ENCODE measurements at regions not wholly inside any gene's neighbourhood (a gene's known extent, or its start where the extent isn't known, plus 50 kb on each side); places are given as distances from the start of the nearest gene placed in this dataset.

- DNase-seq (ENCODE audit: low read depth): no peak
Observed at GRCh38 chr1:230000493-230001184, 66.4 kb upstream of the GALNT2 start.

- DNase-seq (ENCODE audit: low read depth): no peak
Observed at GRCh38 chr1:230002164-230002803, 64.8 kb upstream of the GALNT2 start.

DNA sequence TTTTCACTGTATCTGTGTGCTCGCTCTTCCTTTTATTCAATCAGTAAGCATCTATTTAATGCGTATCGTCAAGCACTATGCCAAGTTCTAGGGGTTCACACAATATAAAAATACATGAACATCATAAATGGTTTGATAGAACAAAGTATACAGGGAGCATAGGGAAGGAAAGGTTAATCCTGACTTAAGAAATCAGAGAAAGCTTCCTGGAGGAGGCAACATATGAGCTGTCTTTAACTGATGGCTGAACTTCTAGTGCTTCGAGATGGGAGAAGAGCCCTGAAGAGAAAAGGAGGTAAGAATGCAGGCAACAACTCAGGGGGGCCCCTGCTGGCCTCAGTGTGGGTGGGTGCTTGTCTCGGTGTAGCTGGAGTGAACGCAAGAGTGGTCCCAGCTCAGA, 63.6 kb upstream of the GALNT2 start:
- no peak for DNase-seq (ENCODE audit: low read depth)

DNA sequence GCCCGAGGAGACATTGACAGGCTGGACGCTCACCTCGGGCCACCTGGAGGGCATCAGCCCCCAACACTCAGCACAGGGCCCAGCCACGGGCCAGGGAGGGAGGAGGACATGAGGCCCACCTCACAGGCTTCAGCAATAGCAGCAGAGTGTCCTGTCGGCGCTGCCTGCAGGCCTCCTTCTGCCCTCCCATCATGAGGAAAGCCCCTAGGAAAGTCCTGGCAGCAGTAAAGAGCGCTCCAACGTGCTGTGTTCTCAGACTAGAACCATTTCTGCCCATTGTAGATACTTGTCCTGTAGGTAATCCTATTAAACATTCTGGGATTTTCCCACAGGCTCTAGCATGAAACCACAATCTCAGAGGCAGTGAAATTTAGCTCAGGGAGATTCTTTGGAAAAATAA, 62.0 kb upstream of the GALNT2 start:
- no peak for DNase-seq (ENCODE audit: low read depth)

DNA sequence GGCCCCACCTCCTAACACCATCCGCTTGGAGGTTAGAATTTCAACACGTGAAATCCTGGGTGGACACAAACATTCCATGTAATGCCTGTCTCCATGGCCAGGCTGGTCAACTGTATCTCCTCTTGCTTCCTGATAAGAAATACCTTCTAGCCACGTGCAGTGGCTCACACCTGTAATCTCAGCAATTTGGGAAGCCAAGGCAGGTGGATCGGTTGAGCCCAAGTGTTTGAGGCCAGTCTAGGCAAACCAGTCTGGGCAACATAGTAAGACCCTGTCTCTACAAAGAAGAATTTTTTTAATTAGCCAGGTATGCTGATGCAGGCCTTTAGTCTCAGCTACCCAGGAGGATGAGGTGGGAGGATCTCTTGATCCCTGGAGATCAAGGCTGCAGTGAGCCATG, 58.3 kb upstream of the GALNT2 start:
- no peak for DNase-seq (ENCODE audit: low read depth)

- DNase-seq (ENCODE audit: low read depth): no peak
Observed at GRCh38 chr1:230009611-230010313, 57.3 kb upstream of the GALNT2 start.

GRCh38 chr1:230010603-230011332, 56.3 kb upstream of the GALNT2 start:
- DNase-seq (ENCODE audit: low read depth): no peak

DNA sequence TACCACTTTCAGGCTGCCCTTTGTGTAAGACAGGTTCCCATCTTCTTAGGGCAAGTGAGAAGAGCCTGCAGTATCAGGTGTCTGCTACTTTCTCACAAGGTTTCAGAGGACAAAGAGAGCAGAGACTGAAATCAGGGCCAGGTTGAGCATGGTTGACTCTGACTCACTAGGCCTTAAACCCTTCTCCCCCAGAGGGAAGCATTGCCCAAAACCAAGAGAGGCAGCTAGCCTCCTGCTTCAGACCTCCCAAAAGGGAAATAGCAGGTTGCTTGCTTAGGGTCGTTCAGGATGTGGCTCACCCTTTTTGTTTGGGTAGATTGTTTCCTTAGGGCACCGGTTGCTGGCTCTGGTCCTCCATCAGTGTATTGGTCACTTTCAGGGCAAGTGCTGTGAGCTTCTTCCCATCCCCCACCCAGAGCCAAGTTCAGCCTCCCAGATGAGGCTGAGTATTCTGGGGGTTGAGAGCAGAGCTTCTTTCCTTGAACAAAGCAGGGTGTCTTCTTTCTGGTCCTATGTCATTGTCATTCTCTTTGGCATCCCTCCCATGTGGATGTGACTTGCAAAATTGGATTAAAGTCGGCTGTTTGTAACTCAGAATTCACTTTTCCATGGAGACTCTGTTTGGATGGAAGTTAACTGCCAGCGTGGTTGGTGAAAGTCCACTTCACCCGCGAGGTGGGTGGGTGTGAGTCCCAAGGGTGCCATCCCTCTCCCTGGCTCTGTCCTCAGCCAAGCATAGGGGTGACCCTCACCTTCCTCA, 55.5 kb upstream of the GALNT2 start:
- no peak for DNase-seq (ENCODE audit: low read depth)

GRCh38 chr1:230012093-230012393, 55.0 kb upstream of the GALNT2 start:
- DNase-seq (ENCODE audit: low read depth): no peak

- DNase-seq (ENCODE audit: low read depth): no peak
Observed at GRCh38 chr1:230012741-230013140, 54.3 kb upstream of the GALNT2 start.

DNA sequence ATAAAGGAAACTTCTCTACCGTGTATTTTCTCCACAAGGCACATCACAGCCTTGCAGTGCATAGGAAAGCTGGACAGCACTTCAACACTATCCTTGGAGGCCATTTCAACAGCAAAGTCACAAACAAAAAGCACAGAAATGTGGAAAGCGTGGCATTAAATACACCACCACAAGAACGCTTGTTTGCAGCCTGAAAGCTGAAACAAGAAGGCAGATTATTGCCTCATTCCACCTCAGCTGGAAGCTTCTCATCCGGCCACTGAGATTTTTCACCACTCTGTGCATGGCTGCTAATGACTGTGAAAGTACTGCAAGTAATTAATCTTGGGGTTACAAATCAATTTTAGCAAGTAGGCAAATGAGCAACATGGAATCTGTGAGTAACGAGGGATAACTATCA, 50.9 kb upstream of the GALNT2 start:
- no peak for DNase-seq (ENCODE audit: low read depth)

All from RPMI7951 (cell line).